ENCODE measurements at regions not wholly inside any gene's neighbourhood (a gene's known extent, or its start where the extent isn't known, plus 50 kb on each side); places are given as distances from the start of the nearest gene placed in this dataset.
"Not testable (repeated sequence)": the region's sequence is repeated elsewhere in the genome, so short reads cannot be mapped to it uniquely, and the experiment has no call there.

DNA sequence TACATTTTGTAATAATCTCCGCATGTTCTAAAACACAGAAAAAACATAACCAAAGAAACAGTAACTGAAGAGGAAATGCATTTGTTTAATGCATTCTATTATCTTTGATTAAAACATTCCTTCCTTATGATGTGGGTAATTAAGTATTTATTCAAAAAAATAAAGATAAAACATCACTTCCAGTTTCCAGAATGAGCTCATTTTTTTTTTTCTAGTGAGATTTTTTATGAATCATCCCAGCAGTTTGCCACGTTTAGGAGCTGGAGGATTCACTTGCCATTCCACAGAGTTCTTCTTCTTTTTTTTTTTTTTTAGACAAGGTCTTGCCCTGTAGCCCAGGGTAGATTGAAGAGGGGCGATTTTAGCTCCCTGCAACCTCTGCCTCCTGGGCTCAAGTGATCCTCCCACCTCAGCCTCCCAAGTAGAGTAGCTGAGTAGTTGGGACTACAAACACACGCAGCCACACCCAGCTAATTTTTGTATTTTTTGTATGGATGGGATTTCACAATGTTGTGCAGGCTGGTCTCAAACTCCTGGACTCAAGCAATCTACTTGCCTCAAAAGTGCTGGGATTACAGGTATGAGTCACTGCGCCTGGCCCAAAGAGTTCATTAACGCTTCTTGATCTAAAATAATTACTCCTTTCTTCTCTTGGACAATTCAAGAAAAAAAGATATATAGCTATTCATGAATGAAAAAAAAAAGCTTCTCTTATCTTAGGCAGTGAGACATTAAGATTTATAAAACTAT, 177.3 kb downstream of the DKK1 start:
- ATAC-seq: no peak

DNA sequence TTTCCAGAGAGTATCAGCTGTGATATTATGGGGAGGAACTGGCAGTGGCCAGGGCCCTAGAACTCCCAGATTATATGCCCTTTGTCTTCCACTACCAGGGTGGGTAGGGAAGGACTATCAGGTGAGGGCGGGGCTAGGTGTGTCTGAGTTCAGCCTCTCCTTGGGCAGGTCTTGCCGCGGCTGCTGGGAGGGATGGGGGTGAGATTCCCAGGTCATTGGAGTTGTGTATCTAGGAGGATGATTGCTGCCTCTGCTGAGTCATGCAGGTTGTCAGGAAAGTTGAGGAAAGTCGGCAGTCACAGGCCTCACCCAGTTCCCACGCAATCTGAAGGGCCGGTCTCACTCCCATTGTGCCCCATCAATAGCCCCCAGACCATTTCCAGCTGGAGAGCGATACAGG, 185.2 kb downstream of the DKK1 start:
- ATAC-seq (no peak), DNase-seq (no peak)
- TF ChIP-seq, protein P1, sequence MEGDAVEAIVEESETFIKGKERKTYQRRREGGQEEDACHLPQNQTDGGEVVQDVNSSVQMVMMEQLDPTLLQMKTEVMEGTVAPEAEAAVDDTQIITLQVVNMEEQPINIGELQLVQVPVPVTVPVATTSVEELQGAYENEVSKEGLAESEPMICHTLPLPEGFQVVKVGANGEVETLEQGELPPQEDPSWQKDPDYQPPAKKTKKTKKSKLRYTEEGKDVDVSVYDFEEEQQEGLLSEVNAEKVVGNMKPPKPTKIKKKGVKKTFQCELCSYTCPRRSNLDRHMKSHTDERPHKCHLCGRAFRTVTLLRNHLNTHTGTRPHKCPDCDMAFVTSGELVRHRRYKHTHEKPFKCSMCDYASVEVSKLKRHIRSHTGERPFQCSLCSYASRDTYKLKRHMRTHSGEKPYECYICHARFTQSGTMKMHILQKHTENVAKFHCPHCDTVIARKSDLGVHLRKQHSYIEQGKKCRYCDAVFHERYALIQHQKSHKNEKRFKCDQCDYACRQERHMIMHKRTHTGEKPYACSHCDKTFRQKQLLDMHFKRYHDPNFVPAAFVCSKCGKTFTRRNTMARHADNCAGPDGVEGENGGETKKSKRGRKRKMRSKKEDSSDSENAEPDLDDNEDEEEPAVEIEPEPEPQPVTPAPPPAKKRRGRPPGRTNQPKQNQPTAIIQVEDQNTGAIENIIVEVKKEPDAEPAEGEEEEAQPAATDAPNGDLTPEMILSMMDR (IDR thresholded peaks at IDR 0.05 in 4 of 5, conservative IDR thresholded peaks at IDR 0.05 in 1 of 5): no peak
- no peak for TF ChIP-seq POLR2A (IDR thresholded peaks at IDR 0.05)
- H3K4me1 ChIP-seq: no peaks in the 10 kb centered on the region
- no peak overlapping the region for H3K4me3 ChIP-seq
- in situ Hi-C loops (cut with MboI; ENCODE audit: low sequenced_read_pairs in 4 of 4): loop anchor here in 1 of 4 donors (25.0 kb wide), 1 partner anchor 1512 kb away; no protein-coding TSS in a partner anchor
- H3K27ac ChIP-seq: no peak overlapping the region
- H3K36me3 ChIP-seq: no peaks in the 10 kb centered on the region
- H3K9me3 ChIP-seq: no peaks in the 10 kb centered on the region
- intact Hi-C loops (cut with DNase I; ENCODE audit: low total_unique reads): no loop called here
- no peaks in the 10 kb centered on the region for H3K27me3 ChIP-seq

More for the DNA sequence above, 177.3 kb downstream of the DKK1 start:
- no peak for DNase-seq
- no peak for TF ChIP-seq POLR2A (IDR thresholded peaks at IDR 0.05)
- TF ChIP-seq, protein P1 (IDR thresholded peaks at IDR 0.05 in 4 of 5, conservative IDR thresholded peaks at IDR 0.05 in 1 of 5): no peak
- intact Hi-C loops (cut with DNase I; ENCODE audit: low total_unique reads) (no loop called here), in situ Hi-C loops (cut with MboI; ENCODE audit: low sequenced_read_pairs in 4 of 4) (loop anchor here in 1 of 4 donors (25.0 kb wide), 1 partner anchor 1504 kb away; no protein-coding TSS in a partner anchor)
- H3K36me3 ChIP-seq: no peaks in the 10 kb centered on the region
- H3K9me3 ChIP-seq: no peaks in the 10 kb centered on the region
- H3K27me3 ChIP-seq: no peaks in the 10 kb centered on the region
- H3K4me3 ChIP-seq: no peak overlapping the region
- H3K4me1 ChIP-seq: no peaks in the 10 kb centered on the region
- no peak overlapping the region for H3K27ac ChIP-seq

DNA sequence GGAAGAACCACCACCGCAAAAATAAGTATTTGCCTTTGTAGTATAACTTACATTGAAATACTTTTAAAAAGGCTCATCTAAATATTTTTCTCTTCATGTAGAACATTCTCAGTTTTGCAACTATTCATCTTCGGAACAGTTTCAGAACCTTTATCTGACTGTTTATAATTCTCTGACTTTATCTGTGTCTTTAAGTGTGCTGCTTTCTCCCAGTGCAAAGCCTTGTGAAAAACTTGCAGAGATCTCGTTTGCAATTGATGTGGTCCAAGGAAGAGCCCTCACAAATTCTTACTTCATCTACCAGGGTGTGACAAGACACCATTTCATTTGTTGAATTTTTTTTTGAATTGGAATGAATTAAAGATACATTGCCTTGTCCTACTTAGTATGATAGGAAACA, 186.4 kb downstream of the DKK1 start:
- no peaks in the 10 kb centered on the region for H3K4me1 ChIP-seq
- no peak overlapping the region for H3K27ac ChIP-seq
- no peak for DNase-seq
- no peak overlapping the region for H3K4me3 ChIP-seq
- no peak for TF ChIP-seq POLR2A (IDR thresholded peaks at IDR 0.05)
- TF ChIP-seq, protein P1 (IDR thresholded peaks at IDR 0.05 in 4 of 5, conservative IDR thresholded peaks at IDR 0.05 in 1 of 5): no peak
- ATAC-seq: no peak
- H3K27me3 ChIP-seq: no peaks in the 10 kb centered on the region
- no peaks in the 10 kb centered on the region for H3K36me3 ChIP-seq
- no peaks in the 10 kb centered on the region for H3K9me3 ChIP-seq
- in situ Hi-C loops (cut with MboI; ENCODE audit: low sequenced_read_pairs in 4 of 4): no loop called here
- intact Hi-C loops (cut with DNase I; ENCODE audit: low total_unique reads): no loop called here

GRCh38 chr10:52502237-52502636, 188.2 kb downstream of the DKK1 start:
- TF ChIP-seq POLR2A (IDR thresholded peaks at IDR 0.05): no peak
- TF ChIP-seq, protein P1 (IDR thresholded peaks at IDR 0.05 in 4 of 5, conservative IDR thresholded peaks at IDR 0.05 in 1 of 5): no peak
- no peak for DNase-seq

DNA sequence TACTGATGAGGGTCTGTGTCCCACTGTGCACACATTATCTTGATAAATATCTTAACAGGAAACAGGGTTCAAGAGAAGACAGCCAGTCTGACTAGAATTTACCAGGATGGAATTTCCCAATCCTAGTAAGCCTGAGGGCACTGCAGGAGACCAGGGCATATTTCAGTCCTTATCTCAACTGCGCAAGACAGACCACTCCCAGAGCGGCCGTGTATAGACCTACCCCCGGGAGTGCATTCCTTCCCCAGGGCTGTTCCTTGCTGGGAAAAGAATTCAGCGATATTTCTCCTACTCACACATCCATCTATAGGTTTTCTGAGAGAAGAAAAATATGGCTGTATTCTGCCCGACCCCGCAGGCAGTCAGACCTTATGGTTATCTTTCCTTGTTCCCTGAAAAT, 191.3 kb downstream of the DKK1 start:
- H3K9me3 ChIP-seq; H3K27me3 ChIP-seq; H3K4me1 ChIP-seq; ATAC-seq; intact Hi-C loops (cut with DNase I; ENCODE audit: low total_unique reads); H3K27ac ChIP-seq; in situ Hi-C loops (cut with MboI; ENCODE audit: low sequenced_read_pairs in 4 of 4); DNase-seq; H3K36me3 ChIP-seq; H3K4me3 ChIP-seq: not testable (repeated sequence)

More at GRCh38 chr10:52502237-52502636, 188.2 kb downstream of the DKK1 start:
- Histone ChIP-seq H3K36me3 (no peaks in the 10 kb centered on the region), H3K27me3 (no peaks in the 10 kb centered on the region), H3K9me3 (no peaks in the 10 kb centered on the region), H3K27ac (no peak overlapping the region), H3K4me1 (no peaks in the 10 kb centered on the region), H3K4me3 (no peak overlapping the region)
- in situ Hi-C loops (cut with MboI; ENCODE audit: low sequenced_read_pairs in 4 of 4): no loop called here
- intact Hi-C loops (cut with DNase I; ENCODE audit: low total_unique reads): no loop called here
- ATAC-seq: no peak
